PC-3 (cell line): ENCODE measurements at regions not wholly inside any gene's neighbourhood (a gene's known extent, or its start where the extent isn't known, plus 50 kb on each side); places are given as distances from the start of the nearest gene placed in this dataset.

Source experiments
- CTCF ChIP-seq: fragments of 300-600 bp; sonication (generic); conservative IDR thresholded peaks from 2 replicates; pipeline ENCODE4 v1.5.1; 2017; ENCODE audit warnings: antibody characterized with exemption, low read depth, mild to moderate bottlenecking, low read length
- EZH2 ChIP-seq: fragments of 300-600 bp; sonication (generic); IDR thresholded peaks from one replicate; pipeline ENCODE4 v1.6.1; 2017; ENCODE audit warnings: antibody characterized with exemption, mild to moderate bottlenecking, low read length; ENCODE audit not compliant: unreplicated experiment

- TF ChIP-seq CTCF (no peak), EZH2 (no peak)
Observed at GRCh38 chr11:19353287-19353850, 112.6 kb upstream of the E2F8 start.
